ENCODE measurements at regions not wholly inside any gene's neighbourhood (a gene's known extent, or its start where the extent isn't known, plus 50 kb on each side); places are given as distances from the start of the nearest gene placed in this dataset.

DNA sequence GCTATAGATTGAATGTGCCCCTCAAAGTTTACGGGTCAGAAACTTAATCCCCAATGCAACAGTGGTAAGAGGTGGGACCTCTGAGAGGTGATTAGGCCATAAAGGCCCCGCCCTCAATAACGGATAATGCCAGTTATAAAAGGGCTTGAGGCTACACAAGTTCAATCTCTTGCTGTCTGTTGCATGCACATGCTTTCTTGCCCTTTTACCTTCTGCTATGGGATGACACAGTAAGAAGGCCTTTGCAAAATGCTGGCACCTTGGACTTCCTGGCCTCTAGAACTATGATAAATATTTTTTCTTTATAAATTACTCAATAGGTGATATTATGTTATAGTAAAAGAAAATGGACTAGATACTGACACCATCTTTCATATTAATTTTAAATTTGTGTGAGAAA is 806.1 kb downstream of the TENT5A start:
- no peak for DNase-seq (ENCODE audit: extremely low spot score, unreplicated experiment)
- Mint-ChIP-seq H3K9me3 (no peaks in the 10 kb centered on the region), H3K4me1 (ENCODE audit: unreplicated experiment) (no peaks in the 10 kb centered on the region), H3K27ac (no peak overlapping the region), H3K4me3 (no peak overlapping the region), H3K27me3 (no peaks in the 10 kb centered on the region), H3K36me3 (no peaks in the 10 kb centered on the region)
- no peak for TF ChIP-seq CTCF (conservative IDR thresholded peaks at IDR 0.05)

- no peaks in the 10 kb centered on the region for H3K27me3 Mint-ChIP-seq
- no peaks in the 10 kb centered on the region for H3K9me3 Mint-ChIP-seq
- no peak overlapping the region for H3K4me3 Mint-ChIP-seq
- H3K4me1 Mint-ChIP-seq (ENCODE audit: unreplicated experiment): no peaks in the 10 kb centered on the region
- no peak overlapping the region for H3K27ac Mint-ChIP-seq
- DNase-seq (ENCODE audit: extremely low spot score, unreplicated experiment): no peak
- no peaks in the 10 kb centered on the region for H3K36me3 Mint-ChIP-seq
- TF ChIP-seq CTCF (conservative IDR thresholded peaks at IDR 0.05): no peak
These were observed 809.6 kb downstream of the TENT5A start for GRCh38 chr6:80942911-80943310.

DNA sequence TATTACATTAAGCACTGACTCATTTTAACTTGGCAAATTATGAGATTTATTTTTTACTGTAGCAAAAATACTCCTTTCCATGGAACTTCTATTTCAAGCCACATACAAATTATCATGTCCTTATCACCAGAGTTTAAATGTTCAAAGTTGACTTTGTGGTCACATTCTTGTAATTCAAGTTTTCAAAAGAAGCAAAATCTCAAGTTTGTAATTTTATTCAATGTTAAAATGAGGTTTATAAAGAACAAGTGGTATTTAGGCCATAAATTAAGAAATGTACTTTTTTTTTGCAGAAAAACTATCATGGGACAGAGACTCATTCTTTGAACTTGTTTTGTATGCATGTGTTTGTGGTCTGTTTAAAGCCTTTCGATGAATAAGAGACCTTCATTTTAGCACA is 811.5 kb downstream of the TENT5A start:
- Mint-ChIP-seq H3K4me1 (ENCODE audit: unreplicated experiment) (no peaks in the 10 kb centered on the region), H3K4me3 (no peak overlapping the region), H3K27me3 (no peaks in the 10 kb centered on the region), H3K27ac (no peak overlapping the region), H3K36me3 (no peaks in the 10 kb centered on the region), H3K9me3 (no peaks in the 10 kb centered on the region)
- DNase-seq (ENCODE audit: extremely low spot score, unreplicated experiment): no peak
- no peak for TF ChIP-seq CTCF (conservative IDR thresholded peaks at IDR 0.05)

DNA sequence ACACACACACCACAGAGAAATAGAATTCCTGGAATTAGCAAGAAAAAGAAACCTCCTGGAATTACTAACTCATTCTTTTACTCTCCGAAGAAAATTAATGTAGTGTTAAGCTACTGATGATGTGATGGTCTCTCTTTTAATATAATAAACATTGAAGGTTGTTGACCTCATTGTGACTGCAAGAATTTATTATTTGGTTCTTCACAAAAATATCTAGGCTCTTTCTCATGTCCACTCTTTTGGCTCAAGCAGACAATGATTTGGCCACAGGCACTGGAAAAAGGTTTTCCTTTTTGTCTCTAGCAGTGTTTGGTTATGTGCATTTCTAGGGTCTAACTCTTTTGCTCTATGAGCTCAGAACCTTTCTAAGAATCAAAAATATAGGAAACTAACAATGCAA is 811.9 kb downstream of the TENT5A start:
- H3K9me3 Mint-ChIP-seq: no peaks in the 10 kb centered on the region
- no peak for DNase-seq (ENCODE audit: extremely low spot score, unreplicated experiment)

DNA sequence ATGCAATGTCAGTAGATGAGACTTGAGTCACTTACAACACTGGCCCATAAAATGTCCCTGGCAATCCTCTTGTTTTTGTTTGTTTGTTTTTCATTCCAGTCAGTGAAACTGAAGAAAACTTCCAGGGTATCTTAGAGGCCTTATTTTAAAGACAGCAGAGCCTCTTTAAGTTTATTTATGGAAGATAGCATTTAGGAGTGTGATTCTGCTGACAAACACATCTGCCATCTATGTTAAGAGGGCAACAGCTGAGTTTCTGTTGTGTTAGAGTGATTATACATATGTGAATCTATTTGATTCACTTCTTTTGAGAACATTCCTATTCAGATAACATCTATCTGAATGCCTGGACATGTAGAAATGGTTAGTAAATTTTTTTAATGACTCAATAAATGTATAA is 812.6 kb downstream of the TENT5A start:
- no peak for DNase-seq (ENCODE audit: extremely low spot score, unreplicated experiment)
- no peak for TF ChIP-seq CTCF (conservative IDR thresholded peaks at IDR 0.05)
- no peak overlapping the region for H3K4me3 Mint-ChIP-seq
- H3K27me3 Mint-ChIP-seq: no peaks in the 10 kb centered on the region
- H3K27ac Mint-ChIP-seq: no peak overlapping the region
- no peaks in the 10 kb centered on the region for H3K9me3 Mint-ChIP-seq
- H3K36me3 Mint-ChIP-seq: no peaks in the 10 kb centered on the region
- H3K4me1 Mint-ChIP-seq (ENCODE audit: unreplicated experiment): no peaks in the 10 kb centered on the region

More for the DNA sequence above, 811.9 kb downstream of the TENT5A start:
- no peaks in the 10 kb centered on the region for H3K4me1 Mint-ChIP-seq (ENCODE audit: unreplicated experiment)
- H3K27me3 Mint-ChIP-seq: no peaks in the 10 kb centered on the region
- no peak overlapping the region for H3K27ac Mint-ChIP-seq
- H3K36me3 Mint-ChIP-seq: no peaks in the 10 kb centered on the region
- TF ChIP-seq CTCF (conservative IDR thresholded peaks at IDR 0.05): no peak
- no peak overlapping the region for H3K4me3 Mint-ChIP-seq

- Mint-ChIP-seq H3K27me3 (no peaks in the 10 kb centered on the region), H3K9me3 (no peaks in the 10 kb centered on the region), H3K36me3 (no peaks in the 10 kb centered on the region), H3K4me1 (ENCODE audit: unreplicated experiment) (no peaks in the 10 kb centered on the region), H3K4me3 (no peak overlapping the region), H3K27ac (no peak overlapping the region)
- no peak for DNase-seq (ENCODE audit: extremely low spot score, unreplicated experiment)
- no peak for TF ChIP-seq CTCF (conservative IDR thresholded peaks at IDR 0.05)
These were observed 813.0 kb downstream of the TENT5A start for GRCh38 chr6:80939480-80939879.
